HFF-Myc (cell line): ENCODE measurements at regions not wholly inside any gene's neighbourhood (a gene's known extent, or its start where the extent isn't known, plus 50 kb on each side); places are given as distances from the start of the nearest gene placed in this dataset.

Experiments used
- DNase-seq: peaks from one replicate; pipeline ENCODE4 v3.0.0-alpha.2; 2011; ENCODE audit warnings: low read depth; ENCODE audit errors: extremely low read depth
- H3K4me3 ChIP-seq: replicated peaks from 2 replicates; pipeline ENCODE4 v1.5.1; 2011; ENCODE audit warnings: low read depth, mild to moderate bottlenecking, control low read depth, low read length
- CTCF ChIP-seq: IDR thresholded peaks from 2 replicates; pipeline ENCODE4 v1.5.1; 2012; ENCODE audit warnings: mild to moderate bottlenecking, low read depth, low read length, control low read depth; ENCODE audit errors: missing control alignments

GRCh38 chr1:98503771-98504170, 157.8 kb upstream of the SNX7 start:
- H3K4me3 ChIP-seq, result no peak overlapping the region
- no peak for TF ChIP-seq CTCF
- DNase-seq, result no peak

GRCh38 chr1:98502937-98503336, 158.6 kb upstream of the SNX7 start:
- no peak for TF ChIP-seq CTCF
- no peak overlapping the region for H3K4me3 ChIP-seq
- DNase-seq, result no peak

DNA sequence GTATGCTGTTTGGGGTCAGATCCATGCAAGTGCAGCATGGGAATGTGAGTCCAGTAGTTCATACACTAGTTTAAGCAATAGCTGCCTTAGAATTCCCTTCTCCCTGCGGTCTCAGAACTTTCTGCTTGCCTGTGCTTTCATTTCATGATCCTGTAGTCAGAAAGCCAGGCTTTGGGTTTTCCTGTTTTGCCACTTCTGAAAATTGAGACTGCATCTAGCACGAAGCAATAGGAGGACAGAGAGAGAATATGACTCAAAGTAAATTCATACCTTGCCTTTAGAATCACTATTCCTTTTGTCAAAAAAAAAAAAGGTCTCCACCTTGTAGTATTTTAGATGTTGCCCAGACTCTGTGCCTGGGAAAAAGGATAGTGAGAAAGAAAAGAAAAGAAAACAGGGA, 161.2 kb upstream of the SNX7 start:
- no peak for TF ChIP-seq CTCF
- no peak overlapping the region for H3K4me3 ChIP-seq
- no peak for DNase-seq

GRCh38 chr1:98498651-98499050, 162.9 kb upstream of the SNX7 start:
- DNase-seq, result no peak
- TF ChIP-seq CTCF, result no peak
- H3K4me3 ChIP-seq, result no peak overlapping the region

- DNase-seq, result no peak
- no peak overlapping the region for H3K4me3 ChIP-seq
- no peak for TF ChIP-seq CTCF
Observed at GRCh38 chr1:98497497-98497896, 164.0 kb upstream of the SNX7 start.

GRCh38 chr1:98496256-98496995, 165.1 kb upstream of the SNX7 start:
- no peak for TF ChIP-seq CTCF
- no peak overlapping the region for H3K4me3 ChIP-seq
- DNase-seq, result no peak

DNA sequence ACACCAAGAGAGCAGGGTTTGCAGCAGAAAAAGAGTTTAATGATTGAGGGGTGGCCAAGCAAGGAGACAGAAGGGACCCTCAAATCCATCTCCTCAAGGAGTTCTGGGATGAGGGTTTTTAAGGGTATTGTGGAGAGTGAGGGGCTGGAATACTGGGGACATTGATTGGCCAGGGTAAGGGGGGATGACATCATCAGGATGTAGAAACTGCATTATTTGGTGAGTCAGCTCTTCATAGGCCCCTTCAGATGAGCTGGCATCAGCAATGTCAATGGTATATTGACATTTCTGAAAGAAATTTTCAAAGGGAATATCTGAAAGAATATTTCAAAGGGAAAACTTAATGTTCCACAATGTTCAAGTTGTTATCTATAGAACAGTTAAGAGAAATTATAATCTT, 168.1 kb upstream of the SNX7 start:
- no peak for DNase-seq
- TF ChIP-seq CTCF, result no peak
- H3K4me3 ChIP-seq, result no peak overlapping the region
